NK-92 treated with Interleukin-12 subunit alpha and Interleukin-12 subunit beta, amount 100 ng/mL, for 24 hours (cell line): ENCODE measurements at regions not wholly inside any gene's neighbourhood (a gene's known extent, or its start where the extent isn't known, plus 50 kb on each side); places are given as distances from the start of the nearest gene placed in this dataset.

Experiments
- DNase-seq: peaks from one replicate; lab custom pipeline; 2025; lab: John Stamatoyannopoulos, UW

GRCh38 chr2:8573942-8574195, 108.0 kb upstream of the ID2 start:
- DNase-seq = no peak

- no peak for DNase-seq
Observed at GRCh38 chr2:8574196-8575037, 107.4 kb upstream of the ID2 start.

- DNase-seq = no peak
Observed at GRCh38 chr2:8575038-8575833, 106.6 kb upstream of the ID2 start.

- no peak for DNase-seq
Observed at GRCh38 chr2:8575834-8576423, 105.9 kb upstream of the ID2 start.

- no peak for DNase-seq
Observed at GRCh38 chr2:8576525-8577167, 105.2 kb upstream of the ID2 start.

- DNase-seq = no peak
Observed at GRCh38 chr2:8577573-8577972, 104.3 kb upstream of the ID2 start.

GRCh38 chr2:8578335-8579244, 103.3 kb upstream of the ID2 start:
- DNase-seq = no peak

GRCh38 chr2:8579485-8580085, 102.3 kb upstream of the ID2 start:
- no peak for DNase-seq

GRCh38 chr2:8580316-8581233, 101.3 kb upstream of the ID2 start:
- DNase-seq = no peak

GRCh38 chr2:8581234-8581561, 100.7 kb upstream of the ID2 start:
- no peak for DNase-seq

- DNase-seq = no peak
Observed at GRCh38 chr2:8581601-8582041, 100.2 kb upstream of the ID2 start.

GRCh38 chr2:8582191-8582590, 99.7 kb upstream of the ID2 start:
- no peak for DNase-seq

- no peak for DNase-seq
Observed at GRCh38 chr2:8582651-8583399, 99.0 kb upstream of the ID2 start.

- DNase-seq = no peak
Observed at GRCh38 chr2:8583400-8584173, 98.3 kb upstream of the ID2 start.

- DNase-seq = no peak
Observed at GRCh38 chr2:8584174-8585066, 97.4 kb upstream of the ID2 start.

GRCh38 chr2:8586457-8587051, 95.3 kb upstream of the ID2 start:
- DNase-seq = no peak

- DNase-seq = no peak
Observed at GRCh38 chr2:8587251-8587791, 94.5 kb upstream of the ID2 start.
